ENCODE measurements at regions not wholly inside any gene's neighbourhood (a gene's known extent, or its start where the extent isn't known, plus 50 kb on each side); places are given as distances from the start of the nearest gene placed in this dataset.
"Not testable (repeated sequence)": the region's sequence is repeated elsewhere in the genome, so short reads cannot be mapped to it uniquely, and the experiment has no call there.

DNA sequence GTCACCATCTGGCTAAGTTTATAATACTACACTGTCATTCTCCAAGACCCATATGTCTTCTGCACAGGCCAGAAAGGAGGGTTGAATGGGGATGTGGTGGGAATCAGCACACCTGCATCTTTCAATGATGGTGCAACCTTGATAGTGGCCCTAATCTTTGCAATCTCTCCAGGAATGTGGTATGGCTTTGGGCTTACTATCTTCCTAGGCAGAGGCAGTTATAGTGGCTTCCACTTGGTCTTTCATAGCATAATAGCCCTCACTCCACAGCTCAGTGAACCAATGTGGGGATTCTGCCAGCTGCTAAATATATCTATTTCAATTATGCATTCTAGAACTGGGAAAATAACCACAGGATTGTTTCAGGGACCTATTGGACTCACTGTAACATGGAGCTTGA is 61.8 kb upstream of the ATP2B1 start:
- Histone ChIP-seq H3K27me3 (replicated peaks; ENCODE audit: control insufficient read depth, insufficient read depth, low read length) (no peaks in the 10 kb centered on the region), H3K4me3 (replicated peaks; ENCODE audit: low read depth, low read length) (no peak overlapping the region), H3K36me3 (ENCODE audit: control insufficient read depth, insufficient read depth, low read length) (no peaks in the 10 kb centered on the region)
- no peak for DNase-seq (ENCODE audit: extremely low read depth, insufficient read length)
- TF ChIP-seq, protein P1, sequence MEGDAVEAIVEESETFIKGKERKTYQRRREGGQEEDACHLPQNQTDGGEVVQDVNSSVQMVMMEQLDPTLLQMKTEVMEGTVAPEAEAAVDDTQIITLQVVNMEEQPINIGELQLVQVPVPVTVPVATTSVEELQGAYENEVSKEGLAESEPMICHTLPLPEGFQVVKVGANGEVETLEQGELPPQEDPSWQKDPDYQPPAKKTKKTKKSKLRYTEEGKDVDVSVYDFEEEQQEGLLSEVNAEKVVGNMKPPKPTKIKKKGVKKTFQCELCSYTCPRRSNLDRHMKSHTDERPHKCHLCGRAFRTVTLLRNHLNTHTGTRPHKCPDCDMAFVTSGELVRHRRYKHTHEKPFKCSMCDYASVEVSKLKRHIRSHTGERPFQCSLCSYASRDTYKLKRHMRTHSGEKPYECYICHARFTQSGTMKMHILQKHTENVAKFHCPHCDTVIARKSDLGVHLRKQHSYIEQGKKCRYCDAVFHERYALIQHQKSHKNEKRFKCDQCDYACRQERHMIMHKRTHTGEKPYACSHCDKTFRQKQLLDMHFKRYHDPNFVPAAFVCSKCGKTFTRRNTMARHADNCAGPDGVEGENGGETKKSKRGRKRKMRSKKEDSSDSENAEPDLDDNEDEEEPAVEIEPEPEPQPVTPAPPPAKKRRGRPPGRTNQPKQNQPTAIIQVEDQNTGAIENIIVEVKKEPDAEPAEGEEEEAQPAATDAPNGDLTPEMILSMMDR (IDR thresholded peaks at IDR 0.05; ENCODE audit: insufficient read depth, low read length, poor library complexity, severe bottlenecking) = no peak

DNA sequence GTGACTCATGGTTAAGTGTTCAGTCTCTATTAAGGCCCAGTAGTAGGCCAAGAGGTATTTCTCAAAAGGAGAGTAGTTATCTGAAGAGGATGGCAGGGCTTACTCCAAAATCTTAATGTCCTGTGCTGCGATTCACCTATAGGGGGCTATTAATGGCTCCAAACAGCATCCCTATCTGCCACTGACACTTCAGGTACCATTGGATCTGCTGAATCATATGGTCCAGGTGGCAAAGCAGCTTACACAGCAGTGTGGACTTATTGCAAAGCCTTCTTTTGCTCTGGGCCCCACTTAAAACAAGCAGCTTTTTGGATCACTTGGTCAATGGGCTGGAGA is 60.8 kb upstream of the ATP2B1 start:
- TF ChIP-seq, protein P1 (IDR thresholded peaks at IDR 0.05; ENCODE audit: insufficient read depth, low read length, poor library complexity, severe bottlenecking) = no peak
- H3K4me3 ChIP-seq (replicated peaks; ENCODE audit: low read depth, low read length) = no peak overlapping the region
- no peaks in the 10 kb centered on the region for H3K27me3 ChIP-seq (replicated peaks; ENCODE audit: control insufficient read depth, insufficient read depth, low read length)
- no peak for DNase-seq (ENCODE audit: extremely low read depth, insufficient read length)
- no peaks in the 10 kb centered on the region for H3K36me3 ChIP-seq (ENCODE audit: control insufficient read depth, insufficient read depth, low read length)

DNA sequence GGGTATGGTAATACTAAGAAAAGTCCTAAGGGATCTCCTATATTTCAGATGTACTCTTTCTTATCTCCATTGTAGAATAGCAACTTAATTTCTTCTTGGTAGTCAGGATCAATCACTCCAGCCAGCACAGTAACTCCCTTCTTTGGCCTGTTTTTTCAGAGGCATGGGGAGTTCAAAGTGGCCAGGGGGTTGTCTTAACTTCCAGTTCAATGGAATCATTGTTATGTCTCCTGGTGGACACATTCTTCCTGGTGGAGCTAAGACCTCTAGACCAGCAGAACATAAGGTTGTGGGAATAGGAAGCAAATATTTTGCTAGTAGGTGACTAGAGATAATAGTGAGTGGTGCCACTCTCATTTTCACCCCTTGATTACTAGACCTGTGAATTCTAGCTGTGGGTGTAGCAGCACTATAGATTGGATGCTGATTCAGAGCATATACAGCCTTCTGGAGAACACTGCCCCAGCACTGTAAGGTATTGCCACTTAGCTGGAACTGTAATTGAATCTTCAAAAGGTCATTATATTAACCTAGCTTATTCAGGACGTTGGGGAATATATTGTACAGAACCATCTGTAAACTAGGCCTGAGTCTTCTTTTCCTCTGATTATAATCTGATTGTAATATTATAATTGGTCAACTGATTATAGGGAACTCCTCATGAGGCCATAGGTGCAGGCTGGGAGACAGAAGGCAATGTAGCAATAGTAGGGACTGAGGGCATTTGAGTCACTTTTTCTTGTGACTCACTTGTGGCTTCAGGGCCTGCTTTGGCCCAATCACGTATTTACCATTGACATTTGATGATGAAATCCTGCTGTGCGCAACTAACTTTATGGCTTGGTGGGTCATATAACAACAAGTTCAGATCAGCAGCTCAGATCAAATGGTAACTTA is 60.2 kb upstream of the ATP2B1 start:
- DNase-seq (ENCODE audit: extremely low read depth, insufficient read length) = no peak
- Histone ChIP-seq H3K4me3 (replicated peaks; ENCODE audit: low read depth, low read length) (no peak overlapping the region), H3K36me3 (ENCODE audit: control insufficient read depth, insufficient read depth, low read length) (no peaks in the 10 kb centered on the region), H3K27me3 (replicated peaks; ENCODE audit: control insufficient read depth, insufficient read depth, low read length) (no peaks in the 10 kb centered on the region)
- TF ChIP-seq, protein P1 (IDR thresholded peaks at IDR 0.05; ENCODE audit: insufficient read depth, low read length, poor library complexity, severe bottlenecking) = no peak

DNA sequence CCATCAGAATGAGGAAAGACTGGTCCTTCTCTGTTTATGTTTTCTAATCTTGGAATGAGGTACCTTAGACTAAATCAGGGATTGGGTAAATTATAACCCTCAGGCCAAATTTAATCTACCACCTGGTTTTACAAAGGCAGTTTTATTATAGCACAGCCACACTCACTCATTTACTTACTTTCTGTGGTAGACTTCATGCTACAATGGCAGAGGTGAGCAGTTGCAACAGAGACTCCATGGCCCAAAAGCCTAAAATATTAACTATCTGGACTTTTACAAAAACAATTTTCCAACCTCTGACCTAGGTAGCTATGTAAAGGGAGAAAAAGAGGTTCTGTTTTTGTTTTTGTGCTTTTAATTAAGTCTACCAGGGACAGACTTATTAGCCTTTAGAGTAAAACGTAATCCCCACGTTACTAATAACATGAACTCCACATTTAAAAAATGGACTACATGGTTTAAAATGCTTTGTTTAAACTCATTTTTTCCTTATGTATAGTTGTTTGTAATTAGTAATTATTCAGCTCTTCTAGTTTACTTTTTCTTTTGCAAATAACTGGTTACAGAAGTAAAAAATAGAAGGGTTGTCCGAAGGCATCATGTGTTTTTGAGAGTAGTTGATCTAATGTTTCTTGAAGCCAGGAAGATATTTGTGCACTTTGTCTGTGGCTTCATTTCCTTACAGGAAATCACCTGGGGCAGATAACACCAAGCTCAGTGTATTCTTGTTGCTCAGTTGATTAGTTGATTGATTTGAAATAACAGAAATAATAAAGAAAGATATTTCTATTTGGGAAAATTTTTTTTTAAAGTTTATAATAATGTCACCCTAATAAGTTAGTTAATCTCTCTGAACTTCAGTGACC is 57.6 kb upstream of the ATP2B1 start:
- TF ChIP-seq, protein P1 (IDR thresholded peaks at IDR 0.05; ENCODE audit: insufficient read depth, low read length, poor library complexity, severe bottlenecking) = no peak
- DNase-seq (ENCODE audit: extremely low read depth, insufficient read length) = peak; percentile 61
- Histone ChIP-seq H3K27me3 (replicated peaks; ENCODE audit: control insufficient read depth, insufficient read depth, low read length) (no peaks in the 10 kb centered on the region), H3K36me3 (ENCODE audit: control insufficient read depth, insufficient read depth, low read length) (no peaks in the 10 kb centered on the region), H3K4me3 (replicated peaks; ENCODE audit: low read depth, low read length) (no peak overlapping the region)

DNA sequence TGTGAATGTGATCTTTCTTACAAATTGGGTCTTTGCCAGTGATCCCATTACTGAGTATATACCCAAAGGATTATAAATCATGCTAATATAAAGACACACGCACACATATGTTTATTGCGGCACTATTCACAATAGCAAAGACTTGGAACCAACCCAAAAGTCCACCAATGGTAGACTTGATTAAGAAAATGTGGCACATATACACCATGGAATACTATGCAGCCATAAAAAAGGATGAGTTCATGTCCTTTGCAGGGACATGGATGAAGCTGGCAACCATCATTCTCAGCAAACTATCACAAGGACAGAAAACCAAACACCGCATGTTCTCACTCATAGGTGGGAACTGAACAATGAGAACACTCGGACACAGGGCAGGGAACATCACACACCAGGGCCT is 55.5 kb upstream of the ATP2B1 start:
- not testable (repeated sequence) for H3K27me3 ChIP-seq (replicated peaks; ENCODE audit: control insufficient read depth, insufficient read depth, low read length); DNase-seq (ENCODE audit: extremely low read depth, insufficient read length); H3K4me3 ChIP-seq (replicated peaks; ENCODE audit: low read depth, low read length); H3K36me3 ChIP-seq (ENCODE audit: control insufficient read depth, insufficient read depth, low read length)
